ENCODE measurements at regions not wholly inside any gene's neighbourhood (a gene's known extent, or its start where the extent isn't known, plus 50 kb on each side); places are given as distances from the start of the nearest gene placed in this dataset.
A peak's percentile ranks its signal among the peaks of the same experiment; 100 is the strongest.

- no peak for TF ChIP-seq CTCF (IDR thresholded peaks at IDR 0.05)
- intact Hi-C loops (cut with DNase I), result no loop called here
- DNase-seq (no peak), ATAC-seq (no peak)
- Histone ChIP-seq H3K4me3 (no peak overlapping the region), H3K4me1 (no peaks in the 10 kb centered on the region), H3K27ac (no peak overlapping the region), H3K27me3 (ENCODE audit: low read depth) (no peaks in the 10 kb centered on the region), H3K36me3 (no peaks in the 10 kb centered on the region), H3K9me3 (no peaks in the 10 kb centered on the region)
Measured at GRCh38 chr17:63120406-63120805, 154.4 kb downstream of the TANC2 start.

- Histone ChIP-seq H3K4me1 (no peaks in the 10 kb centered on the region), H3K36me3 (no peaks in the 10 kb centered on the region), H3K27me3 (ENCODE audit: low read depth) (no peaks in the 10 kb centered on the region), H3K9me3 (no peaks in the 10 kb centered on the region), H3K4me3 (no peak overlapping the region), H3K27ac (no peak overlapping the region)
- ATAC-seq (no peak), DNase-seq (no peak)
- no peak for TF ChIP-seq CTCF (IDR thresholded peaks at IDR 0.05)
- intact Hi-C loops (cut with DNase I), result no loop called here
Measured at GRCh38 chr17:63124536-63124935, 158.5 kb downstream of the TANC2 start.

GRCh38 chr17:63124958-63125357 is 158.9 kb downstream of the TANC2 start:
- no peak for DNase-seq
- no peaks in the 10 kb centered on the region for H3K36me3 ChIP-seq
- no peaks in the 10 kb centered on the region for H3K27me3 ChIP-seq (ENCODE audit: low read depth)
- H3K4me3 ChIP-seq, result no peak overlapping the region
- intact Hi-C loops (cut with DNase I), result no loop called here
- no peak for TF ChIP-seq CTCF (IDR thresholded peaks at IDR 0.05)
- no peak overlapping the region for H3K27ac ChIP-seq
- no peaks in the 10 kb centered on the region for H3K4me1 ChIP-seq
- H3K9me3 ChIP-seq, result no peaks in the 10 kb centered on the region
- no peak for ATAC-seq

- no peaks in the 10 kb centered on the region for H3K36me3 ChIP-seq
- no peak for DNase-seq
- ATAC-seq, result no peak
- TF ChIP-seq CTCF (IDR thresholded peaks at IDR 0.05), result no peak
- H3K27me3 ChIP-seq (ENCODE audit: low read depth), result no peaks in the 10 kb centered on the region
- no peaks in the 10 kb centered on the region for H3K9me3 ChIP-seq
- no peaks in the 10 kb centered on the region for H3K4me1 ChIP-seq
- H3K4me3 ChIP-seq, result no peak overlapping the region
- H3K27ac ChIP-seq, result no peak overlapping the region
- intact Hi-C loops (cut with DNase I), result no loop called here
Measured at GRCh38 chr17:63125987-63126386, 160.0 kb downstream of the TANC2 start.

GRCh38 chr17:63126607-63127006 is 160.6 kb downstream of the TANC2 start:
- TF ChIP-seq CTCF (IDR thresholded peaks at IDR 0.05), result no peak
- ATAC-seq, result peak in 1 of 2 donors; percentile 50

GRCh38 chr17:63132459-63132911 is 166.4 kb downstream of the TANC2 start:
- Histone ChIP-seq H3K36me3 (no peaks in the 10 kb centered on the region), H3K9me3 (no peaks in the 10 kb centered on the region), H3K27ac (no peak overlapping the region), H3K4me3 (no peak overlapping the region), H3K4me1 (no peaks in the 10 kb centered on the region), H3K27me3 (ENCODE audit: low read depth) (no peaks in the 10 kb centered on the region)
- no peak for TF ChIP-seq CTCF (IDR thresholded peaks at IDR 0.05)
- intact Hi-C loops (cut with DNase I), result no loop called here
- ATAC-seq (no peak), DNase-seq (no peak)

More at GRCh38 chr17:63126607-63127006, 160.6 kb downstream of the TANC2 start:
- no peak overlapping the region for H3K4me3 ChIP-seq
- no peak overlapping the region for H3K27ac ChIP-seq
- H3K27me3 ChIP-seq (ENCODE audit: low read depth), result no peaks in the 10 kb centered on the region
- intact Hi-C loops (cut with DNase I), result no loop called here
- no peaks in the 10 kb centered on the region for H3K9me3 ChIP-seq
- no peak for DNase-seq
- no peaks in the 10 kb centered on the region for H3K36me3 ChIP-seq
- no peaks in the 10 kb centered on the region for H3K4me1 ChIP-seq
